NCI-H187 treated with DMSO at 0.1 percent for 48 hours (cell line): ENCODE measurements at regions not wholly inside any gene's neighbourhood (a gene's known extent, or its start where the extent isn't known, plus 50 kb on each side); places are given as distances from the start of the nearest gene placed in this dataset.
"Not testable (repeated sequence)": the region's sequence is repeated elsewhere in the genome, so short reads cannot be mapped to it uniquely, and the experiment has no call there.

Source experiments
- DNase-seq: peaks from one replicate; lab custom pipeline; 2025; lab: John Stamatoyannopoulos, UW

- no peak for DNase-seq
Measured at GRCh38 chr5:101364469-101364868, 461.4 kb upstream of the ST8SIA4 start.

- no peak for DNase-seq
Measured at GRCh38 chr5:101362067-101362466, 459.0 kb upstream of the ST8SIA4 start.

- DNase-seq, result no peak
Measured at GRCh38 chr5:101346906-101347305, 443.8 kb upstream of the ST8SIA4 start.

- no peak for DNase-seq
Measured at GRCh38 chr5:101346447-101346846, 443.4 kb upstream of the ST8SIA4 start.

- no peak for DNase-seq
Measured at GRCh38 chr5:101338226-101338625, 435.1 kb upstream of the ST8SIA4 start.

GRCh38 chr5:101327816-101328215 is 424.7 kb upstream of the ST8SIA4 start:
- no peak for DNase-seq

- no peak for DNase-seq
Measured at GRCh38 chr5:101326766-101327165, 423.7 kb upstream of the ST8SIA4 start.

GRCh38 chr5:101316401-101316800 is 413.3 kb upstream of the ST8SIA4 start:
- DNase-seq, result not testable (repeated sequence)

GRCh38 chr5:101306391-101307137 is 403.5 kb upstream of the ST8SIA4 start:
- DNase-seq, result no peak

- DNase-seq, result no peak
Measured at GRCh38 chr5:101296477-101296876, 393.4 kb upstream of the ST8SIA4 start.

GRCh38 chr5:101292199-101292598 is 389.1 kb upstream of the ST8SIA4 start:
- DNase-seq, result no peak

GRCh38 chr5:101290761-101291160 is 387.7 kb upstream of the ST8SIA4 start:
- not testable (repeated sequence) for DNase-seq

GRCh38 chr5:101288633-101289032 is 385.6 kb upstream of the ST8SIA4 start:
- no peak for DNase-seq

- DNase-seq, result no peak
Measured at GRCh38 chr5:101284736-101285375, 381.8 kb upstream of the ST8SIA4 start.

GRCh38 chr5:101283938-101284337 is 380.9 kb upstream of the ST8SIA4 start:
- DNase-seq, result not testable (repeated sequence)

- DNase-seq, result no peak
Measured at GRCh38 chr5:101278917-101279316, 375.8 kb upstream of the ST8SIA4 start.

- no peak for DNase-seq
Measured at GRCh38 chr5:101278011-101278687, 375.1 kb upstream of the ST8SIA4 start.

- DNase-seq, result no peak
Measured at GRCh38 chr5:101271945-101272344, 368.9 kb upstream of the ST8SIA4 start.

- DNase-seq, result no peak
Measured at GRCh38 chr5:101271416-101271815, 368.3 kb upstream of the ST8SIA4 start.

GRCh38 chr5:101260857-101261256 is 357.8 kb upstream of the ST8SIA4 start:
- no peak for DNase-seq

- no peak for DNase-seq
Measured at GRCh38 chr5:101253096-101253495, 350.0 kb upstream of the ST8SIA4 start.

- no peak for DNase-seq
Measured at GRCh38 chr5:101244621-101245020, 341.5 kb upstream of the ST8SIA4 start.

- DNase-seq, result no peak
Measured at GRCh38 chr5:101212942-101213514, 309.9 kb upstream of the ST8SIA4 start.
